HT1080 (cell line): ENCODE measurements at regions not wholly inside any gene's neighbourhood (a gene's known extent, or its start where the extent isn't known, plus 50 kb on each side); places are given as distances from the start of the nearest gene placed in this dataset.
A peak's percentile ranks its signal among the peaks of the same experiment; 100 is the strongest.
"Not testable (repeated sequence)": the region's sequence is repeated elsewhere in the genome, so short reads cannot be mapped to it uniquely, and the experiment has no call there.

Experiments used
- DNase-seq: peaks from one replicate; pipeline ENCODE4 v3.0.0-alpha.2; 2015; ENCODE audit warnings: low read depth

DNA sequence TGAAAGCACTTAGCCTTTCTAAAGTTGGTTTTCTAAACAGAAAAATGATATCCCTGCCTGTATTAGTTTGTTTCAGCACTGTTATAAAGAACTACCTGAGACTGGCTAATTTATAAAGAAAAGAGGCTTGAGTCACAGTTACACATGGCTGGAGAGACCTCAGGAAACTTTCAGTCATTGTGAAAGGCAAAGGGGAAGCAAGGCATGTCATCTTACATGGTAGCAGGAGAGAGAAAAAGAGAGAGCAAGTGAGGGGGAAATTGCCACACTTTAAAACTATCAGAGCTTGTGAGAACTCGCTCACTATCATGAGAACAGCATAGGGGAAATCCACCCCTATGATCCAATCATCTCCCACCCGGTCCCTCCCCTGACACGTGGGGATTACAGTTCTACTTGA lies 64.9 kb downstream of the FAM170A start:
- no peak for DNase-seq

DNA sequence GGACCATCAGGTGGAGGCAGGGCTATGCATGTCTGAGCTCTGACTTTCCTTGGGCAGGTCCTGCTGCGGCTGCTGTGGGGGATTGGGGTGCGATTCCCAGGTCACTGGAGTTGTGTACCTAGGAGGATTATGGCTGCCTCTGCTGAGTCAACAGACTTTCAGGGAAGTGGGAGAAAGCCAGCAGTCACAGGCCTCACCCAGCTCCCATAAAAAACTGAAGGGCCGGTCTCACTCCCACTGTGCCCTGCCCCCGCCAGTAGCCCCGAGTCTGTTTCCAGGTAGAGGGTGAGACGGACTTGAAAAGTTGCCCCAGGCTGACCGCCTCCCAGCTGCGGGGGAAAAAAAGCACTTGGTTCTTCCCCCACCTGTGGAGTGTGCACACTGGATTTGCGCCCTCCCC lies 76.7 kb downstream of the FAM170A start:
- DNase-seq: no peak

DNA sequence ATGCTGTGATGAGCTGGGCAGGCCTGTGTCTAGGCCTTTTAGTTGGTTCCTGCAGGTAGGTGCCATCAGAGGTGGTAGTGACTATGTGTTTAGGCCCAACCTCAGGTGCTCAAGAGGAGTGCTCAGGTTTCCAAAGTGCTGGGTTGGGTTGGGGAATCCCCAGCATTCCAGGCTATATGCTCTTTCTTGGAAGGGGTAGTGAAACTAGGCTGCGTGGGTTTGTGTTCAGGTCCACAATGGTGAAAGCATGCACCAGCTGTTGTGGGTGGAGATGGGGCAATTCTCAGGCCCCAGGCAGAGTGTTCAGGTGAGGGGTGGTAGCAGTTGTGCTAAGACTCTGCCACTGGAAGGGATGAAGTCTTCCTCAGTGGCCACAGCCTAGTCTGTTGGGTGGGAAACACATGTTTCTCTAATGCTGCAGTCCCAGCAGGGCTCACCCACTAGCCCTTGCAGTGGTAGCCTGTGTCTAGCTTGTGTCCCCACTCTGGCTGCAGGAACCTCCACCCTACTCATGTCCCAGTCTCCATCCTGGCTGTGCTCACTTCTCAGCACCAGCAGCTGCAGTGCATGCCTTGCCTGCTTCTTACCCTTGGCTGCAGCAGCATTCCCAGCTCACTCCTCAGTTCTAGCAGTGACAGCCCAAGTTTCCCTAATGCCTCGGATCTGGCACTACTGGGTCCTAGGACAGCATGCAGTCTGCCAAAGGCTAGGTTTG lies 78.9 kb downstream of the FAM170A start:
- no peak for DNase-seq

DNA sequence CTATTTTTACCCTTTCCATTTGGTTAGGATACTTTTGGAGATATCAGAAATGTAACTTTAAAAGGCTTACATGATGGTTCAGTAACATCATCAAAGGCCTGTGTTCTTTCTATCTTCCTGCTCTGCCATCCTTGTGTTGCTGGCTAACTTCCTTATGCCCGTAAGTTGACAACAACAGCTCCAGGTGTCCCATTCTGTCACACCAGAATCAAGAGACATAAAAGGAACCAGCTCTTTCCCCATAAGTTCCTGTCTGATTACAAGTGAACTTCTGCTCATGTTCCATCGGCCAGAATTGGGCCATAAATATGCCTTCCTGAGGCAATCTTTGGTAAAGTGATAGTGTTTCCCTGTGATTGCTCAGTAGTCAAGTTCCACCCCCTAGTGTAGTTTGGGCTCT lies 92.4 kb downstream of the FAM170A start:
- DNase-seq: no peak

DNA sequence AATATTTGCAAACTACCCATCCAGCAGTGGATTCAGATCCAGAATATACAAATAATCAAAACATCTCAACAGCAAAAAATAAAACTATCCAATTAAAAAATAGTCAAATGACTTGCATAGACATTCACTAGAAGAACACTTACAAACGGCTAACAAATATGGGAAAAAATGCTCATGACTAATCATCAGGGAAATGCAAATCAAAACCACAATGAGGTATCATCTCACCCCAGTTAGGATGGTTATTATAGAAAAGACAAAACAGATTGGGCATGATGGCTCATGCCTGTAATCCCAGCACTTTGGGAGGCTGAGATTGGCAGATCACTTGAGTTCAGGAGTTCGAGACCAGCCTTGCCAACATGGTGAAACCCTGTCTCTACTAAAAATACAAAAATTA lies 95.9 kb downstream of the FAM170A start:
- DNase-seq: peak; percentile 29

DNA sequence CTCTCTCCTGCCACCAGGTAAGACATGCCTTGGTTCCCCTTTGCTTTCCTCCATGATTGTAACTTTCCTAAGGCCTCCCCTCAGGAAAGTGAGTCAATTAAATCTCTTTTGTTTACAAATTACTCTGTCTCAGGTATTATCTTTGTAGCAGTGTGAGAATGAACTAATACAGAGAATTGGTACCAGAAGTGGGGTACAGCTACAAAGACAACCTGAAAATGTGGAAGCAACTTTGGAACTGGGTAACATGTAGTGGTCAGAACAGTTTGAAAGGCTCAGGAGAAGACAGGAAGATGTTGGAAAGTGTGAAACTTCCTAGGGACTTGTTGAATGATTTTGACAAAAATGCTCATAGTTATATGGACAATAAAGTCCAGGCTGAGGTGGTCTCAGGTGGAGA lies 97.2 kb downstream of the FAM170A start:
- no peak for DNase-seq

DNA sequence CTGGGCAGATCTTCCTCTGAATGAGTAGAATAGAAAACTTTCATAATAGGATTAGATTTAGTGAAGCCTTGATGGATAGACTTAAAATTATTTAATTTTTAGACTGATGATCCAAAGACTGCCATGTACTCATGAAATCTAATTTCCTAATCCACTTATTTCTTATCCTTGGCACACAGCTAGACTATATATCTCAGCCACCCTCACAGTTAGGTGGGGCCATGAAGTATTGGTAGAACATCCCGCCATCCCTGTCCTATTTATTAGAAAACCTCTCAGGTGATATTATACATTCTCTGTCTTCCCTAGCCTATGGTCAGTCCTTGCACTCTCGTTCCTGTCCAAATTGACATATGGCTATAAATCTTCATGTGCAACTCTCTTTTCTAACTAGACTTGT lies 110.9 kb downstream of the FAM170A start:
- DNase-seq: no peak

DNA sequence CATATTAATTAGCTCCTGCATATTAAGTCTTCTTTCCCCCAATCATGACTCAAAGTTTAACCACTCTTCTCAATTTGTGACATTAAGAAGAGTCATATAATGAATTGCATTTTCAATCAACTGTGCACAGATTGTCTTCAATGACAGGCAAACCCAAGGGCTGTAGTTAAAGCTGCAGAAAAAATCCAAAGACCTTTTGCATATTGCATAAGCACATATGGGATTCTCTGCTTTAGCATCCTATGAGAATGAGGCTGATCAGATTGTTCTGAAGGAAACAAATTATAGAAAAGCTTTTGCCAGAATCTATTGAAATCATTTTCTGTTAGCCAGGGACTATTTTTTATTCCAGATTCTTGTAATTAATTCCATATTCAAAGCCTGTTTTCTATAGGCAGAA lies 112.3 kb downstream of the FAM170A start:
- no peak for DNase-seq

DNA sequence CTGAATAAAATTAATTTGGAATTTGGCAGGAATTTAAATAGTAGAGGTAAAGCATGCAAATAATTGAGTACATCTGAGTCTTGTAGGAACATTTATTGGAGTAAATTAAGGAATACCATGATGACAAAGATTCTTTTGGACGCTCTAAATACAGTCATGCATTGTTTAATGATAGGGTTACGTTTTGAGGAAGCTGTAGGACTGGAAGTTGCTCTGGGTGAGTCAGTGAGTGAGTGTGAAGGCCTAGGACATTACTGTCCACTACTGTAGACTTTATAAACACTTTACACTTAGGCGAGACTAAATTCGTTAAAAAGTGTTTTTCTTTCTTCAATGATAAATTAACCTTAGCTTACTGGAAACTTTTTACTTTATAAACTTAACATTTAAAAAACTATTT lies 113.0 kb downstream of the FAM170A start:
- DNase-seq: peak; percentile 62

DNA sequence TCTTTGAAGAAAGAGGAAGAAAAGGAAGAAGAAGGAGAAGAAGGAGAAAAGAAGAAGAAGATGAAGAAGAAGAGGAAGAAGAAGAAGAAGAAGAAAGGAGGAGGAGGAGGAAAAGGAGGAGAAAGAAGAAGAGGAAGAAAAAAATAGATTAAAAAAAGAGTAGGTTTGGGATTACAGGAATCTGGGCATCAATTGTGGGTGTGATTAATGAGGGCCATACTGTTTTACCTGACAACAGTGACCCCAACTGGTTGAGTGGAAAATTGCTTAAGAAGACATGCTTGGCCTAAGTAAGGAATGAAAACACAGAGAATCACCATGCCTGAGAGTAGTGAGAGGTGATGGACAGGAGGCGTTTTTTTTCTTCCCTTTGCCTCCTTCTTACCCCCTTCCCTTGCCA lies 114.6 kb downstream of the FAM170A start:
- peak; percentile 66 for DNase-seq

DNA sequence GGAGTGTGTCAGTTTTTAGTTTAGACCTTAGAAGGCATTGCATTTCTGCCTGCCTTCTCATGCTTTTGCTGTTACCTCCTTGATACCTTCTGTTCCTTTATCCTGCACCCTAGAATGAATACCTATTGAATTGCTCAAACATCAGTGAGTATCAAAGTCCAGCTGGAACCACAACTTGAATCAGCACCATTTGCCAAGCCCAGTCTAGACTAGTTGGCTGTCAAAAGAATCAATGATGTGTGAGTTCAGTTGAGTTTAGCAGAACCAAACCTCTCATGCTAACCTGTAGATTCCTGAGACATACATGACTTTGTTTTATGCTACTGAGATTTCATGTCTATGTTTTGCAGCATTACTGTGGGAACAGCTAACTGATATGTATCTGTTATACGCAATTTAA lies 116.6 kb downstream of the FAM170A start:
- DNase-seq: no peak

DNA sequence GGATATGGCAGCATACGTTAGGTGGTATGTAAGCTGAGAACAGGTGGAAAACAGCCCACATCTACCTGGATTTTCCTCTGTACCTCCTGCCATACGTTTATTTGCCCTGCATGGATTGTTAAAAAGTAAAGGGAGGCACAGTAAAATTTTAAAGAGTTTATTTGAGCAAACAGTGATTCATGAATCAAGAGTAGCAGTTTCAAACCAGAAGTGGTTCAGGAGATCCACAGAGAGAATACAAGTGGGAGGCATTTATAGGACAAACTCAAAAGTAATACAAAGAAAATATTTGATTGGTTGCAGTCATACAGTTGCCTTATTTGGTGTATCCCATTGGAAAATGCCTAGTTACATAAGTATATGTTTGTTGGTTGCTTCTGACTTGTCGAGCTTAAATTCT lies 117.6 kb downstream of the FAM170A start:
- DNase-seq: no peak

DNA sequence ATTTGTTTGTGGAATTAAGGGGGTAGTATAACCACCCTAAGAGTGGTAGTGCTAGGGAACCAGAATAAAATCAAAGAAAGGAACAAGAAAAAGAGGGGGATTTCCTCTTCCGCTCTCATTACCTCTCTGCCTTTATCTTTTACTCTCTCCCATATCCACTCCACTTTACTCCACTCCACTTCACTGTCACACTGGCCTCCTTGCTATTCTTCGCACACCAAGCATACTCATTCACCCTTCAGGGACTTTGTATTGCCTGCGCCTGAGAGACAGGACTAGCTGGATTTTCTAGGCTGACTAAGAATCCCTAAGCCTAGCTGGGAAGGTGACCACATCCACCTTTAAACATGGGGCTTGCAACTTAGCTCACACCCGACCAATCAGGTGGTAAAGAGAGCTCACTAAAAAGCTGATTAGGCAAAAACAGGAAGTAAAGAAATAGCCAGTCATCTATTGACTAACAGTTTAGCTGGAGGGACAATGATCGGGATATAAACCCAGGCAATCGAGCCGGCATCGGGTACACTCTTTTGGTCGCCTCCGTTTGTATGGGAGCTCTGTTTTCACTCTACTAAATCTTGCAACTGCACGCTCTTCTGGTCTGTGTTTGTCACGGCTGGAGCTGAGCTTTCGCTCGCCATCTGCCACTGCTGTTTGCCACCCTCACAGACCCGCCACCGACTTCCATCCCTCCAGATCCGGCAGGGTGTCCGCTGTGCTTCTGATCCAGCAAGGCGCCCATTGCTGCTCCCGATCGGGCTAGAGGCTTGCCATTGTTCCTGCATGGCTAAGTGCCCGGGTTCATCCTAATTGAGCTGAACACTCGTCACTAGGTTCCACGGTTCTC lies 121.8 kb downstream of the FAM170A start:
- no peak for DNase-seq

DNA sequence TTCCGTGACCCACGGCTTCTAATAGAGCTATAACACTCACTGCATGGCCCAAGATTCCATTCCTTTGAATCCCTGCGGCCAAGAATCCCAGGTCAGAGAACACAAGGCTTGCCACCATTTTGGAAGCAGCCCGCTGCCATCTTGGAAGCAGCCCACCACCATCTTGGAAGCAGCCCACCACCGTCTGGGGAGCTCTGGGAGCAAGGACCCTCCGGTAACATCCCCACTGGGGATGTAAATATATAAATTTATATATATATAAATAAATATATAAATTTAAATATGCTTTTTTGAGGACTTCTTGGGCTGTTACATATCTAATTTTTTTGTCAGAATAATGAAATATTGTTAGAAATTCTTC lies 122.4 kb downstream of the FAM170A start:
- no peak for DNase-seq

DNA sequence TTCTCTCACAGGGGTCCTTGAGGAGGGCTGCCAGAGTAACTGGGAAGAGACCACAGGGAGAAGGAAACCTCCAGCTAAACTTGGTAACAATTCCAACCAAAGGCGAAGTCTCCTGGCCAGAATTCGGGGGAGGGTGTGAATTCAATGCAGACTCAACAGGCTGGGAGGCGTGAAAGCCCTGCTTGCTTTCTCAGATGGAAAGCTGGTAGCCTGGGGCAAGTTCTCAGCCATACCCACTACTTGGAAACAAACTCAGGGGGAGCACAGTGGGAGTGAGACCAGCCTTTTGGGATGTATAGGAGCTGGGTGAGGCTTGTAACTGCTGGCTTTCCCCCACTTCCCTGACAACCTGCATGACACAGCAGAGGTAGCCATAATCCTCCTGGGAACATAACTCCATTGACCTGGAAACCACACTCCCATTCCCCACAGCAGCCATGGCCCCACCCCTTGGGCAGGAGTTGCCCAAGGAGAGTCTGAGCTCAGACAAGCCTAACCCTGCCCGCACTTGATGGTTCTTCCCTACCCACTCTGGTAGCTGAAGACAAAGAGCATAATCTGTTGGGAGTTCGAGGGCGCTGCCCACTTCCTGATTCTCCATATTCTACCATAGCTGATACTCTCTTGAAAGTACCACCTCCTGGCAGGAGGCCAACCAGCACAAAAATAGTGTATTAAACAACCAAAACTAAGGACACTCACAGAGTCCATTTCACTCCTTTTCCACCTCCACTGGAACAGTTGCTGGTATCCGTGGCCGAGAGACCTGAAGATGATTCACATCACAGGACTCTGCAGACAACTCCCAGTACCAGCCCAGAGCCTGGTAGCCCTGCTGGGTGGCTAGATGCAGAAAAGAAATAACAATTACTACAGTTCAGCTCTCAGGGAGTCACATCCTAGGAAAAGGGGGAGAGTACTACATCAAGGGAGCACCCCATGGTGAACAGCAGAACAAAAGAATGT lies 123.8 kb downstream of the FAM170A start:
- DNase-seq: peak; percentile 8

DNA sequence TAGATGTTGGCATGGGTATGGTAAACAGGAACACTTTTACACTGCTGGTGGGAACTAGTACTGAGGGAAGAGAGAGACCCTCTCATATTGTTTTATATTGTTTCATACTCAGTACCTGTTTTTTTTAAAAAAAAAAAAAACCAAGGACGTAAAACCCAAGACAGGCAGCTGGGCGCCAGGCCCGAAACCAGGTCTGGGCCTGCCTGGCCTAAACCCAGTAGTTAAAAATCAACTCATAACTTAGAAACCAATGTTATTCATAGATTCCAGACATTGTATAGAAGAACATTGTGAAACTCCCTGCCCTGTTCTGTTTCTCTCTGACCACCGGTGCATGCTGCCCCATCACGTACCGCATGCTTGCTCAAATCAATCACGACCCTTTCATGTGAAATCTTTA lies 125.5 kb downstream of the FAM170A start:
- not testable (repeated sequence) for DNase-seq

DNA sequence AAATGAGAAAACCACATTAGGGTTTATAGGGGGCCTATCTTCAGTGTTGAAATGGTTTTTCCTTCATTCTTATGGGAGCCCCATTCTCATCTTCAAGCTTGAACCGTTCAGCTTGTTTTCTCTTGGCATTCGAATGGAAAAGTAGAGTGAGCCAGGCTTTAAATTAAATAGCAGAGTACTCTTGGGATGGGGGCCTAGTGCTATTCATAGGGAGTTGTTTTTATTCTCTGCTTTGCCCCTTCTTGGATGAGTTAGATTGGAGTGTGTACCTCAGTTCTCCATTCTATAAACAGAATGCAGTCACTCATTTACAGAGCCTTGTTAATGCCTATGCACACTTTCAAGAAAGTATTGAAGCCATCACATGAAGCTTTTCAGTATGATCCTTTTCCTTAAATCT lies 127.9 kb downstream of the FAM170A start:
- DNase-seq: no peak

DNA sequence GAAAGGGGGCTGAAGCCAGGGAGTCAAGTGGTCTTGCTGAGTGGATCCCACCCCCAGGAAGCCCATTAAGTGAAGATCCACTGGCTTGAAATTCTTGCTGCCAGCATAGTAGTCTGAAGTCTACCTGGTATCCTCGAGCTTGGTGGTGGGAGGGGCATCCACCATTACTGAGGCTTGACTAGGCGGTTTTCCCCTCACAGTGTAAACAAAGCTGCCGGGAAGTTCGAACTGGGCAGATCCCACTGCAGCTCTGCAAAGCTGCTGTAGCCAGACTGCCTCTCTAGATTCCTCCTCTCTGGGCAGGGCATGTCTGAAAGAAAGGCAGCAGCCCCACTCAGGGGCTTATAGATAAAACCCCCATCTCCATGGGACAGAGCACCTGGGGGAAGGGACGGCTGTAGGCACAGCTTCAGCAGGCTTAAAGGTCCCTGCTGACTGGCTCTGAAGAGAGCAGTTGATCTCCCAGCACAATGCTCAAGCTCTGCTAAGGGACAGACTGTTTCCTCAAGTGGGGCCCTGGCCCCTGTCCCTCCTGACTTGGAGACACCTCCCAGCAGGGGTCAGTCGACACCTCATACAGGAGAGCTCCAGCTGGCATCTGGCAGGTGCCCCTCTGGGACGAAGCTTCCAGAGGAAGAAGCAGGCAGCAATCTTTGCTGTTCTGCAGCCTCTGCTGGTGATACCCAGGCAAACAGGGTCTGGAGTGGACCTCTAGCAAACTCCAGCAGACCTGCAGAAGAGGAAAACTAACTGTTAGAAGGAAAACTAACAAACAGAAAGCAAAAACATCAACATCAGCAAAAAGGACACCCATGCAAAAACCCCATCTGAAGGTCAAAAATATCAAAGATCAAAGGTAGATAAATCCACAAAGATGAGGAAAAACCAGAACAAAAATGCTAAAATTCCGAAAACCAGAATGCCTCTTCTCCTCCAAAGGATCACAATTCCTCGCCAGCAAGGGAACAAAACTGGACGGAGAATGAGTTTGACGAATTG lies 140.6 kb downstream of the FAM170A start:
- DNase-seq: peak; percentile 17

DNA sequence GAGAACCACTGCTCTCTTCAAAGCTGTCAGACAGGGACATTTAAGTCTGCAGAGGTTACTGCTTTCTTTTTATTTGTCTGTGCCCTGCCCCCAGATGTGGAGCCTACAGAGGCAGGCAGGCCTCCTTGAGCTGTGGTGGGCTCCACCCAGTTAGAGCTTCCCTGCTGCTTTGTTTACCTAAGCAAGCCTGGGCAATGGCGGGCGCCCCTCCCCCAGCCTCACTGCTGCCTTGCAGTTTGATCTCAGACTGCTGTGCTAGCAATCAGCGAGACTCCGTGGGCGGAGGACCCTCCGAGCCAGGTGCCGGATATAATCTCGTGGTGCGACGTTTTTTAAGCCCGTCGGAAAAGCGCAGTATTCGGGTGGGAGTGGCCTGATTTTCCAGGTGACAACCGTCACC lies 150.8 kb downstream of the FAM170A start:
- not testable (repeated sequence) for DNase-seq

DNA sequence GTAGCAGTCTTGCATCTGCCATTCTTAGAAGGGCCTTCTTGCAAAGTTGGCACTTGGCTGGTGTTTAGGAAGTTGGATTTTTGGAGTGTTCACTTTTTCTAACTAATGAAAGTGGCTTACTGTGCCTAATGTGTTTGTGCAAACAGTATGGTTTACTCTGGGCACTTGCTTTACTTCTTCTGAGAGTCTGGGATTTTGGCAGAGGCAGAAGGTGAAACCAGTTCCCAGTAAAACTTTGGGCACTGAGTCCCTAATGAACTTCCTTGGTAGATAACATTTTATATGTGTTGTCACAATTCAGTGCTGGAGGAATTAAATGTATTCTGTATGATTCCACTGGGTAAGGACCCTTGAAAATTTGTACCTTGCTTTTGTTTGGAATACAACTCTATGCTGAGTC lies 155.7 kb downstream of the FAM170A start:
- DNase-seq: no peak
